ENCODE measurements at regions not wholly inside any gene's neighbourhood (a gene's known extent, or its start where the extent isn't known, plus 50 kb on each side); places are given as distances from the start of the nearest gene placed in this dataset.
"Not testable (repeated sequence)": the region's sequence is repeated elsewhere in the genome, so short reads cannot be mapped to it uniquely, and the experiment has no call there.

GRCh38 chr2:6139142-6139541 is 447.0 kb downstream of the SOX11 start:
- no peak for DNase-seq (ENCODE audit: low spot score)

GRCh38 chr2:6139916-6140315 is 447.7 kb downstream of the SOX11 start:
- DNase-seq (ENCODE audit: low spot score) = no peak

- DNase-seq (ENCODE audit: low spot score) = no peak
Measured at GRCh38 chr2:6140509-6140908, 448.3 kb downstream of the SOX11 start.

GRCh38 chr2:6143812-6144211 is 451.6 kb downstream of the SOX11 start:
- no peak for DNase-seq (ENCODE audit: low spot score)

- DNase-seq (ENCODE audit: low spot score) = not testable (repeated sequence)
Measured at GRCh38 chr2:6147215-6147614, 455.0 kb downstream of the SOX11 start.

GRCh38 chr2:6148882-6149281 is 456.7 kb downstream of the SOX11 start:
- DNase-seq (ENCODE audit: low spot score) = no peak

- DNase-seq (ENCODE audit: low spot score) = no peak
Measured at GRCh38 chr2:6159606-6160005, 467.4 kb downstream of the SOX11 start.

GRCh38 chr2:6163932-6164331 is 471.7 kb downstream of the SOX11 start:
- no peak for DNase-seq (ENCODE audit: low spot score)

GRCh38 chr2:6164986-6165747 is 473.0 kb downstream of the SOX11 start:
- DNase-seq (ENCODE audit: low spot score) = no peak

GRCh38 chr2:6167592-6168138 is 475.5 kb downstream of the SOX11 start:
- no peak for DNase-seq (ENCODE audit: low spot score)

GRCh38 chr2:6168485-6168884 is 476.3 kb downstream of the SOX11 start:
- no peak for DNase-seq (ENCODE audit: low spot score)

- DNase-seq (ENCODE audit: low spot score) = no peak
Measured at GRCh38 chr2:6171294-6171693, 479.1 kb downstream of the SOX11 start.

GRCh38 chr2:6177811-6178210 is 485.6 kb downstream of the SOX11 start:
- no peak for DNase-seq (ENCODE audit: low spot score)

GRCh38 chr2:6181525-6181924 is 489.3 kb downstream of the SOX11 start:
- peak; percentile 11 for DNase-seq (ENCODE audit: low spot score)

- DNase-seq (ENCODE audit: low spot score) = no peak
Measured at GRCh38 chr2:6181926-6182325, 489.7 kb downstream of the SOX11 start.

- peak; percentile 32 for DNase-seq (ENCODE audit: low spot score)
Measured at GRCh38 chr2:6183226-6183625, 491.0 kb downstream of the SOX11 start.

- no peak for DNase-seq (ENCODE audit: low spot score)
Measured at GRCh38 chr2:6184532-6185292, 492.5 kb downstream of the SOX11 start.

GRCh38 chr2:6186332-6187151 is 494.4 kb downstream of the SOX11 start:
- DNase-seq (ENCODE audit: low spot score) = no peak

GRCh38 chr2:6196449-6196848 is 504.3 kb downstream of the SOX11 start:
- DNase-seq (ENCODE audit: low spot score) = no peak

GRCh38 chr2:6198370-6198919 is 506.3 kb downstream of the SOX11 start:
- DNase-seq (ENCODE audit: low spot score) = not testable (repeated sequence)

- no peak for DNase-seq (ENCODE audit: low spot score)
Measured at GRCh38 chr2:6202756-6203155, 510.6 kb downstream of the SOX11 start.

All from hematopoietic multipotent progenitor cell treated with erythropoietin and hydrocortisone succinate and interleukin-3 and kit ligand, for 17 days (in vitro differentiated cells).